ENCODE measurements at regions not wholly inside any gene's neighbourhood (a gene's known extent, or its start where the extent isn't known, plus 50 kb on each side); places are given as distances from the start of the nearest gene placed in this dataset.
"Not testable (repeated sequence)": the region's sequence is repeated elsewhere in the genome, so short reads cannot be mapped to it uniquely, and the experiment has no call there.

- no peaks in the 10 kb centered on the region for H3K36me3 ChIP-seq (ENCODE audit: insufficient read depth, low read length)
- H2AFZ ChIP-seq (ENCODE audit: low read length, unreplicated experiment) = no peak overlapping the region
- H3K4me1 ChIP-seq (ENCODE audit: control insufficient read depth, insufficient read depth, low read length, unreplicated experiment) = peaks cover 11% of the 10 kb centered on the region
- no peak overlapping the region for H3K27ac ChIP-seq (ENCODE audit: low read depth, low read length)
- no peaks in the 10 kb centered on the region for H3K79me2 ChIP-seq (ENCODE audit: control insufficient read depth, insufficient read depth, low read length, unreplicated experiment)
- no peak overlapping the region for H3K4me3 ChIP-seq (ENCODE audit: low read depth, low read length)
- H3K27me3 ChIP-seq (ENCODE audit: insufficient read depth, low read length) = no peaks in the 10 kb centered on the region
Observed at GRCh38 chr18:9042766-9043481, 59.6 kb upstream of the NDUFV2 start.

- Histone ChIP-seq H3K4me3 (ENCODE audit: low read depth, low read length) (no peak overlapping the region), H3K4me1 (ENCODE audit: control insufficient read depth, insufficient read depth, low read length, unreplicated experiment) (peaks cover 10% of the 10 kb centered on the region), H2AFZ (ENCODE audit: low read length, unreplicated experiment) (no peak overlapping the region), H3K79me2 (ENCODE audit: control insufficient read depth, insufficient read depth, low read length, unreplicated experiment) (no peaks in the 10 kb centered on the region), H3K27me3 (ENCODE audit: insufficient read depth, low read length) (no peaks in the 10 kb centered on the region), H3K36me3 (ENCODE audit: insufficient read depth, low read length) (no peaks in the 10 kb centered on the region), H3K27ac (ENCODE audit: low read depth, low read length) (no peak overlapping the region)
Observed at GRCh38 chr18:9043581-9043980, 58.9 kb upstream of the NDUFV2 start.

GRCh38 chr18:9047715-9048114 lies 54.8 kb upstream of the NDUFV2 start:
- no peak overlapping the region for H3K4me3 ChIP-seq (ENCODE audit: low read depth, low read length)
- H3K27me3 ChIP-seq (ENCODE audit: insufficient read depth, low read length) = no peaks in the 10 kb centered on the region
- peaks cover 21% of the 10 kb centered on the region for H3K4me1 ChIP-seq (ENCODE audit: control insufficient read depth, insufficient read depth, low read length, unreplicated experiment)
- H3K27ac ChIP-seq (ENCODE audit: low read depth, low read length) = no peak overlapping the region
- H3K36me3 ChIP-seq (ENCODE audit: insufficient read depth, low read length) = no peaks in the 10 kb centered on the region
- H2AFZ ChIP-seq (ENCODE audit: low read length, unreplicated experiment) = no peak overlapping the region
- H3K79me2 ChIP-seq (ENCODE audit: control insufficient read depth, insufficient read depth, low read length, unreplicated experiment) = no peaks in the 10 kb centered on the region

- Histone ChIP-seq H3K4me3 (ENCODE audit: low read depth, low read length) (no peak overlapping the region), H3K27ac (ENCODE audit: low read depth, low read length) (peak overlapping the region; percentile 91), H3K79me2 (ENCODE audit: control insufficient read depth, insufficient read depth, low read length, unreplicated experiment) (no peaks in the 10 kb centered on the region), H3K4me1 (ENCODE audit: control insufficient read depth, insufficient read depth, low read length, unreplicated experiment) (peaks cover 21% of the 10 kb centered on the region), H3K27me3 (ENCODE audit: insufficient read depth, low read length) (no peaks in the 10 kb centered on the region), H3K36me3 (ENCODE audit: insufficient read depth, low read length) (no peaks in the 10 kb centered on the region), H2AFZ (ENCODE audit: low read length, unreplicated experiment) (no peak overlapping the region)
Observed at GRCh38 chr18:9048236-9048635, 54.3 kb upstream of the NDUFV2 start.

- Histone ChIP-seq H3K27me3 (ENCODE audit: insufficient read depth, low read length) (no peaks in the 10 kb centered on the region), H3K27ac (ENCODE audit: low read depth, low read length) (peak overlapping the region; percentile 91), H2AFZ (ENCODE audit: low read length, unreplicated experiment) (no peak overlapping the region), H3K36me3 (ENCODE audit: insufficient read depth, low read length) (no peaks in the 10 kb centered on the region), H3K4me1 (ENCODE audit: control insufficient read depth, insufficient read depth, low read length, unreplicated experiment) (peaks cover 21% of the 10 kb centered on the region), H3K79me2 (ENCODE audit: control insufficient read depth, insufficient read depth, low read length, unreplicated experiment) (no peaks in the 10 kb centered on the region), H3K4me3 (ENCODE audit: low read depth, low read length) (no peak overlapping the region)
Observed at GRCh38 chr18:9048808-9049494, 53.5 kb upstream of the NDUFV2 start.

- peaks cover 22% of the 10 kb centered on the region for H3K4me1 ChIP-seq (ENCODE audit: control insufficient read depth, insufficient read depth, low read length, unreplicated experiment)
- no peaks in the 10 kb centered on the region for H3K36me3 ChIP-seq (ENCODE audit: insufficient read depth, low read length)
- H3K79me2 ChIP-seq (ENCODE audit: control insufficient read depth, insufficient read depth, low read length, unreplicated experiment) = no peaks in the 10 kb centered on the region
- H2AFZ ChIP-seq (ENCODE audit: low read length, unreplicated experiment) = no peak overlapping the region
- H3K4me3 ChIP-seq (ENCODE audit: low read depth, low read length) = no peak overlapping the region
- peak overlapping the region; percentile 91 for H3K27ac ChIP-seq (ENCODE audit: low read depth, low read length)
- no peaks in the 10 kb centered on the region for H3K27me3 ChIP-seq (ENCODE audit: insufficient read depth, low read length)
Observed at GRCh38 chr18:9049495-9049809, 53.0 kb upstream of the NDUFV2 start.

- peaks cover 33% of the 10 kb centered on the region for H3K4me1 ChIP-seq (ENCODE audit: control insufficient read depth, insufficient read depth, low read length, unreplicated experiment)
- H2AFZ ChIP-seq (ENCODE audit: low read length, unreplicated experiment); H3K27me3 ChIP-seq (ENCODE audit: insufficient read depth, low read length); H3K36me3 ChIP-seq (ENCODE audit: insufficient read depth, low read length); H3K27ac ChIP-seq (ENCODE audit: low read depth, low read length); H3K4me3 ChIP-seq (ENCODE audit: low read depth, low read length); H3K79me2 ChIP-seq (ENCODE audit: control insufficient read depth, insufficient read depth, low read length, unreplicated experiment): not testable (repeated sequence)
Observed at GRCh38 chr18:9050628-9051284, 51.7 kb upstream of the NDUFV2 start.

Measured in ACC112 (cell line).